NT2/D1 (cell line): ENCODE measurements at regions not wholly inside any gene's neighbourhood (a gene's known extent, or its start where the extent isn't known, plus 50 kb on each side); places are given as distances from the start of the nearest gene placed in this dataset.

ENCODE experiments used
- DNase-seq: peaks from one replicate; pipeline ENCODE4 v3.0.0-alpha.2; 2011; ENCODE audit warnings: low read depth, low spot score
- H3K27me3 ChIP-seq: 2 replicates; pipeline ENCODE4 v1.6.0; 2011; ENCODE audit warnings: mild to moderate bottlenecking; ENCODE audit not compliant: insufficient read length, insufficient read depth
- H3K36me3 ChIP-seq: 2 replicates; pipeline ENCODE4 v1.6.1; 2011; ENCODE audit warnings: mild to moderate bottlenecking, low read length, mixed read lengths; ENCODE audit not compliant: insufficient read depth, insufficient read length
- H3K4me1 ChIP-seq: 2 replicates; pipeline ENCODE4 v1.5.1; 2011; ENCODE audit not compliant: insufficient read depth, insufficient read length
- H3K4me3 ChIP-seq: 2 replicates; pipeline ENCODE4 v1.5.1; 2011; ENCODE audit warnings: low read depth; ENCODE audit not compliant: insufficient read length
- H3K9ac ChIP-seq: 2 replicates; pipeline ENCODE4 v1.6.0; 2011; ENCODE audit warnings: low read depth; ENCODE audit not compliant: insufficient read length
- H3K9me3 ChIP-seq: 2 replicates; pipeline ENCODE4 v1.5.1; 2011; ENCODE audit warnings: mild to moderate bottlenecking, low read length; ENCODE audit not compliant: insufficient read depth
- SUZ12 ChIP-seq: IDR thresholded peaks from 2 replicates; pipeline ENCODE4 v1.6.1; 2011; ENCODE audit not compliant: insufficient read length, insufficient read depth; ENCODE audit errors: extremely low read depth
- YY1 ChIP-seq: IDR thresholded peaks from 2 replicates; pipeline ENCODE4 v1.6.1; 2011; ENCODE audit not compliant: insufficient read length, insufficient read depth
- ZNF274 ChIP-seq: IDR thresholded peaks from 2 replicates; pipeline ENCODE4 v1.6.1; 2011; ENCODE audit warnings: mild to moderate bottlenecking, low read depth, low read length

- DNase-seq = no peak
- H3K4me1 ChIP-seq = no peaks in the 10 kb centered on the region
- TF ChIP-seq YY1 (no peak), SUZ12 (no peak), ZNF274 (no peak)
Measured at GRCh38 chr2:52956766-52957165, 810.8 kb upstream of the CHAC2 start.

GRCh38 chr2:52956118-52956517, 811.5 kb upstream of the CHAC2 start:
- no peak for TF ChIP-seq YY1
- TF ChIP-seq ZNF274 = no peak
- no peak for TF ChIP-seq SUZ12
- no peak for DNase-seq
- Histone ChIP-seq H3K36me3 (no peaks in the 10 kb centered on the region), H3K9ac (no peak overlapping the region), H3K4me3 (no peak overlapping the region), H3K27me3 (no peaks in the 10 kb centered on the region), H3K4me1 (no peaks in the 10 kb centered on the region), H3K9me3 (no peaks in the 10 kb centered on the region)

More at GRCh38 chr2:52956766-52957165, 810.8 kb upstream of the CHAC2 start:
- H3K9me3 ChIP-seq = no peaks in the 10 kb centered on the region
- no peak overlapping the region for H3K4me3 ChIP-seq
- no peaks in the 10 kb centered on the region for H3K36me3 ChIP-seq
- no peak overlapping the region for H3K9ac ChIP-seq
- H3K27me3 ChIP-seq = no peaks in the 10 kb centered on the region

GRCh38 chr2:52955079-52955478, 812.5 kb upstream of the CHAC2 start:
- Histone ChIP-seq H3K9me3 (no peaks in the 10 kb centered on the region), H3K4me3 (no peak overlapping the region), H3K36me3 (no peaks in the 10 kb centered on the region), H3K4me1 (no peaks in the 10 kb centered on the region), H3K9ac (no peak overlapping the region), H3K27me3 (no peaks in the 10 kb centered on the region)
- no peak for TF ChIP-seq ZNF274
- TF ChIP-seq SUZ12 = no peak
- TF ChIP-seq YY1 = no peak
- no peak for DNase-seq

DNA sequence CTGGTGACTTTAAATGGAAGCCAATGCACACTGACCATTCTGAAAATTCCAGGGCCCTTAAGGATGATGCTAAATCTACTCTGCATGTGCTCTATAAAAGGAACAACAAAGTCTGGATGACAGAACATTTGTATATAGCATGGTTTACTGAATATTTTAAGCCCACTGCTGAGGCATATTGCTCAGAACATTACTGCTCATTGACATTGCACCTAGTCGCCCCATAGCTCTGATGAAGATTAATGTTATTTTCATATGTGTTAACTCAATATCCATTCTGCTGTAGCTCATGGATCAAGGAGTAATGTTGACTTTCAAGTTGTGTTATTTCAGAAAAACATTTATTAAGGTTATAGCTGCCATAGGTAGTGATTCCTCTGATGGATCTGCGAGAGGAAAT, 827.5 kb upstream of the CHAC2 start:
- TF ChIP-seq SUZ12 = no peak
- TF ChIP-seq ZNF274 = no peak
- TF ChIP-seq YY1 = no peak
- no peaks in the 10 kb centered on the region for H3K36me3 ChIP-seq
- no peak for DNase-seq
- no peaks in the 10 kb centered on the region for H3K4me1 ChIP-seq
- no peak overlapping the region for H3K9ac ChIP-seq
- no peaks in the 10 kb centered on the region for H3K27me3 ChIP-seq
- no peak overlapping the region for H3K4me3 ChIP-seq
- H3K9me3 ChIP-seq = no peaks in the 10 kb centered on the region

DNA sequence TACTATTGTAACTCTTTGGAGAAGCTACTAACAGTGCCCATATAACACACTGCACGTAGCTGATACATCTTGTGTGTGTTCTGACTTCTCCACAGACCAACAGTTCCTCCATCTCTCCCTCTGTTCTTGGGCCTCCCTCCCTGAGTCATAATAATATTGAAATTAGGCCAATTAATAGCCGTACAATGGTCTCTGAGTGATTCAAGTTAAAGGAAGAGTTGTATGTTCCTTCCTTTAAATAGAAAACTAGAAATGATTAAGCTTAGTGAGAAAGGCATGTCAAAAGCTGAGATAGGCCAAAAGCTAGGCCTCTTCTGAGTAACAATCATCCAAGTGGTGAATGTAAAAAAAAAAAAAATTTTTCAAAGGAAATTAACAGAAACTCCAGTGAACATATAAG, 828.4 kb upstream of the CHAC2 start:
- no peak for TF ChIP-seq YY1
- TF ChIP-seq ZNF274 = no peak
- no peak for TF ChIP-seq SUZ12
- H3K9me3 ChIP-seq = no peaks in the 10 kb centered on the region
- no peak for DNase-seq
- no peaks in the 10 kb centered on the region for H3K4me1 ChIP-seq
- no peak overlapping the region for H3K9ac ChIP-seq
- no peaks in the 10 kb centered on the region for H3K27me3 ChIP-seq
- no peak overlapping the region for H3K4me3 ChIP-seq
- H3K36me3 ChIP-seq = no peaks in the 10 kb centered on the region

DNA sequence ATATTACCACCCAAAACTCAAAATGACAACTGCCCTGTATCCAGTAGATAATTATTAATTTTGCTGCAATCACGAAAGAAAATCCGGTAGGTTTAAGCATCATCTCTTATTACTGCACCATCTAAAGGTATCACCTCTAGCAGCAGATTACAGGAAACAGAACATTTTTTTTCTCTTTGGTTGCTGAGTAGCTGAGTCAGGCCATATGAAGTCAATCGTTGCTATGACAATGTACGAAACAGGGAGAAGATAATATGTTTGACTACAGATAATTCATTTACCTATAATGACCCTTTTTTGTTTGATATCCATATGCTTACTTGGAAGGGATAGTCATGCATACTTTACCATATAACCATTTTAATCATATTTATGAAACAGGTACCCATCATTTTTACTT, 831.6 kb upstream of the CHAC2 start:
- Histone ChIP-seq H3K36me3 (no peaks in the 10 kb centered on the region), H3K9ac (no peak overlapping the region), H3K9me3 (no peaks in the 10 kb centered on the region), H3K4me3 (no peak overlapping the region), H3K27me3 (no peaks in the 10 kb centered on the region), H3K4me1 (no peaks in the 10 kb centered on the region)
- TF ChIP-seq YY1 (no peak), ZNF274 (no peak)
- DNase-seq = no peak

GRCh38 chr2:52934920-52935640, 832.5 kb upstream of the CHAC2 start:
- Histone ChIP-seq H3K4me3 (no peak overlapping the region), H3K36me3 (no peaks in the 10 kb centered on the region), H3K4me1 (no peaks in the 10 kb centered on the region), H3K27me3 (no peaks in the 10 kb centered on the region), H3K9ac (no peak overlapping the region), H3K9me3 (no peaks in the 10 kb centered on the region)
- DNase-seq = no peak
- TF ChIP-seq SUZ12 (no peak), ZNF274 (no peak), YY1 (no peak)
